ENCODE measurements at regions not wholly inside any gene's neighbourhood (a gene's known extent, or its start where the extent isn't known, plus 50 kb on each side); places are given as distances from the start of the nearest gene placed in this dataset.

- TF ChIP-seq CHD4 (IDR thresholded peaks at IDR 0.05; ENCODE audit: insufficient read depth, insufficient replicate concordance, low read depth, low read length, poor library complexity, severe bottlenecking) (no peak), ZNF134 (CRISPR knock-in tag; conservative IDR thresholded peaks at IDR 0.05) (no peak), MAFG (tag; conservative IDR thresholded peaks at IDR 0.05) (no peak), POLR2A (conservative IDR thresholded peaks at IDR 0.05) (no peak), ZNF57 (CRISPR knock-in tag; IDR thresholded peaks at IDR 0.05) (no peak), CXXC5 (CRISPR knock-in tag; IDR thresholded peaks at IDR 0.05) (no peak), GTF2A2 (tag; IDR thresholded peaks at IDR 0.05) (no peak), XRCC3 (IDR thresholded peaks at IDR 0.05) (no peak), ZNF589 (CRISPR knock-in tag; IDR thresholded peaks at IDR 0.05; ENCODE audit: low read depth) (no peak), BRD9 (IDR thresholded peaks at IDR 0.05; ENCODE audit: low read depth, partially characterized antibody) (no peak)
Measured at GRCh38 chr9:99411068-99411467, 189.0 kb downstream of the SEC61B start (continued).

- ATAC-seq (no peak), FAIRE-seq (no peak), DNase-seq (ENCODE audit: extremely low read depth in 1 of 4, low spot score in 3 of 4) (no peak)
- Histone ChIP-seq H4K20me1 (replicated peaks; ENCODE audit: control insufficient read depth, insufficient read depth, low read length) (no peaks in the 10 kb centered on the region), H3K4me1 (replicated peaks in 1 of 2; ENCODE audit: control insufficient read depth in 2 of 2, insufficient read depth in 2 of 2, low read length in 2 of 2) (no peaks in the 10 kb centered on the region), H3K9me3 (replicated peaks; ENCODE audit: control insufficient read depth, insufficient read depth, low read depth, low read length) (no peaks in the 10 kb centered on the region), H3K27me3 (ENCODE audit: control insufficient read depth in 2 of 2, insufficient read depth in 2 of 2, low read length in 2 of 2) (peaks cover 0 to 4% of the 10 kb centered on the region in 2 experiments; a peak in 1 of 5 replicates), H3K36me3 (ENCODE audit: control insufficient read depth, insufficient read depth, low read length) (no peaks in the 10 kb centered on the region), H3K9ac (ENCODE audit: insufficient read depth in 1 of 2, low read depth in 2 of 2, low read length in 2 of 2) (no peak overlapping the region), H3K4me3 (no peak overlapping the region), H2AFZ (ENCODE audit: low read depth, low read length) (no peak overlapping the region), H3K4me2 (ENCODE audit: insufficient read depth, low read length) (no peak overlapping the region), H3K27ac (ENCODE audit: extremely low read depth, low read depth, low read length) (no peak overlapping the region), H3K9me1 (ENCODE audit: control insufficient read depth, insufficient read depth, low read length) (no peaks in the 10 kb centered on the region), H3K79me2 (ENCODE audit: control insufficient read depth, insufficient read depth, low read length) (no peaks in the 10 kb centered on the region)
- intact Hi-C loops (cut with micrococcal nuclease) (no loop called here), in situ Hi-C loops (cut with MboI) (no loop called here)
- POLR2A ChIA-PET, result interaction anchor here (0.5 to 1.2 kb wide), 2 partner anchors 8 to 907 kb away, joined by 4 to 5 read pairs; no protein-coding TSS in a partner anchor
- no peak for TF ChIP-seq PBX2 (CRISPR knock-in tag; IDR thresholded peaks at IDR 0.05; ENCODE audit: low read depth)
- peak; percentile 75 for TF ChIP-seq PBX2 (tag; conservative IDR thresholded peaks at IDR 0.05; ENCODE audit: low read depth)
- TF ChIP-seq YY1 (IDR thresholded peaks at IDR 0.05; ENCODE audit: borderline replicate concordance in 1 of 3, control insufficient read depth in 1 of 3, extremely low read depth in 1 of 3, insufficient read depth in 3 of 3, insufficient read length in 1 of 3, insufficient replicate concordance in 2 of 3, low read depth in 1 of 3, low read length in 2 of 3), result peak in 1 of 3 experiments; percentile 69
- no peak for TF ChIP-seq NCOA4 (IDR thresholded peaks at IDR 0.05; ENCODE audit: partially characterized antibody)
- CTCF ChIA-PET (ENCODE audit: low intra/inter-chr PET ratio), result no interaction called here
- WGBS (ENCODE audit: insufficient coverage, low coverage, missing lambda C conversion rate), result 6% methylated on average over 8 of the region's 8 CpGs
- no TSS peak for BruUV-seq (replicated peaks)
Measured at GRCh38 chr9:99411479-99412115, 189.5 kb downstream of the SEC61B start.
